GM19463 (cell line): ENCODE measurements at regions not wholly inside any gene's neighbourhood (a gene's known extent, or its start where the extent isn't known, plus 50 kb on each side); places are given as distances from the start of the nearest gene placed in this dataset.

Experiments
- ATAC-seq: cut with Tn5 transposase; IDR thresholded peaks from one replicate; pipeline ENCODE4 v1.9.1; 2021; ENCODE audit warnings: mild to moderate bottlenecking, moderate library complexity; ENCODE audit not compliant: unreplicated experiment

DNA sequence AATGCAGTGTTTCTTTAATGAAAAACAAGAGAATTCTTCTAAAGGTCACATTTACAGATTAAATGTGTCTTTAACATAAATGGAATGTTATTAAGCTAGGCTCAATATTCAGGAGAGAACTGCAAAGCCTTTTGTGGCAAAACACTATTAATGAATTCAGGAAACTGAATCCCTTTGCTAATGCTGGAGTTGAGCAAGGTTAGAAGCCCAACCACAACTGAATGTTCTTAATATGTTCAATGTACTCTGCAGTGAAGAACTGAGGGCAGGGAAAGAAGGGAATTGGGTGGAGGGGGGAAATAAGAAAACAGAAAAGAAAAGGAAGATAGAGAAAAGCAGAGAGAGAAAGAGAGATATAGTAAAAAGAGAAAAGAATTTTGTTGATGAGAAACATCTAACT lies 276.7 kb upstream of the TMEM161B start:
- ATAC-seq, result no peak

DNA sequence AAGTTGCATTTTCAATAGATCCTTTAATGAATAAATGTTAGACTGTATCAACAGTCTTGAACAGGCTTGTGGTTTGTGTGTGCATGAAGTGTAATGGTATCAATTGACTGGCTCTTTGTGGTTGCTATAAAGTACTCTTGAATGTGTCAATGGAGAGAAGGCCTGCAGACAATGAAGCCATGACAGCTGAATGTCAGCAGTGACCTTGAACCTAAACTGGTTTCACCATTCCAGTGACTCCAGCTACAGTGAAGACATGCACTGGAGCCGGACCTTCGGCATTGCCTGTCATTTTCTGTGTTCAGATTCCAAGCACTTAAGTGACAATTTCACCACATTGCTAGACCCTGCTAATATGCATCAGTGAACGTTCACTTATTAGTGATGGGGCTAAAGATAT lies 276.0 kb upstream of the TMEM161B start:
- ATAC-seq, result no peak

DNA sequence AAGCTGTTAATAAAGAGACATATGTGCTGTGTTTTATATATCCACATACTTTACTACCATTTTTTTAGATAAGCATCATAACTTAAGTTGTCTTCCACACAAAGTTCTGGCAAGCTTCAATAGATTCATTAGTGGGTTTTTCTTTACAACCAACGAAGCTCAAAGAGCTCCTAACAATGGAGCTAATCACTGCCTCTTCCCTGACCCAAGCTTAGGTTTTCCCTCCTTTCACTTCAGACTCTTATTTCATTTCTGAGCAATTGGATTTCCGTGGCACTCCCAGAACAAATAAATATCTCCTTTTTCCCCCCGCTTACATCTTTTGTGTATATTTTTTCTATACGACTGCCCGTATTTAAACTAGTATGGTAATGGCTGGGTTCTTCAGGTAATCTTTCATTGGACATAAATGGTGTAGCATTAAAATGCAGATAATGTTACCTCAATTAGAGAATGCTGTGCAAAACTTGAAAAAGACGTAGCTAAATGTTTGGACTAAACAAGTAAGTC lies 275.5 kb upstream of the TMEM161B start:
- no peak for ATAC-seq

DNA sequence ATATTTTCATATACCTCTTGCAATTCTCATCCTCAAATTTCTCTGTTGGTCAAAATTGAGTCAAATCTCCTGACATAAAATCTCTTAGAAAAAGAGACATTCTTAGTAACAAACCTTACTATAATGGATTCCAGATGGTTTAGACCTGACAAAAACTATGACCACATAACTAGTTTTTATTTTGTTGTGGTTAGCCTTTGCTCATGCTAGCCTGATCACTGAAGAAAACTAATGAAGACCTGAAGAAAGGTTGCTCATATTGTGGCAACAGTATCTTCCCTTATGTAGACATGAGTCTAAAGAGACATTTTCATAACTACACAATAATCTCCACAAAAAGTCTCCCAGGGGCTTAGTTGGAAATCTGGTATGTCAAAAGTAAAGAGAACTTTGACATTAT lies 274.1 kb upstream of the TMEM161B start:
- no peak for ATAC-seq

DNA sequence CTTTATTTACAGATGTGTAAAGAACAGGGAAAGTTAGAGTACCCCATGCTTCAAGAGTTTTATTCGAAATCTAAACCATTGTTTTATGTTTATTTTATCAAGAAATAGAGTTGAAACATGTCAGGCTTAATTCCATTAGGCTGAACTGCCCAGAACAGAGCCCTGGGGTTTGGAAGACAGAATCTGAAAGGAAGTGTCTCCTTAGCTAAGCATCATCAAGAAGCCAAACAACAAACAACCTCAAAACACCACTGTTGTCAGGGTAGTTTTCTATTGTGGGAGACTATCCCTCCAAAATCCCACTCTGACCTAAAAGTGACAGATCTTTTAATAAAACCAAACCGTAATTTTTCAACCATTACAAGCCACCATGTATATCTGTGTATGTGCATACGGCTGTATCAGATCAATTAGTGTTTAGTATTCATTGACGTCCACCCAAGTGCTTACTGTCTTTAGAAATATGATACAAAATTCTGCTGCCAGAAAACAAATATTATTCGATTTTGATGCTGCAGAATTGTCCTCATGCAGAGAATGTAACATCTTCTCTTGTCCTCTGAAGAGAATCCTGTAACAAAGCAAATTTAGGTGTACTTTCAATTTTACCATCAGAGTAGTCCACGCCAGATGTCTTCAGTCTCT lies 271.9 kb upstream of the TMEM161B start:
- no peak for ATAC-seq

DNA sequence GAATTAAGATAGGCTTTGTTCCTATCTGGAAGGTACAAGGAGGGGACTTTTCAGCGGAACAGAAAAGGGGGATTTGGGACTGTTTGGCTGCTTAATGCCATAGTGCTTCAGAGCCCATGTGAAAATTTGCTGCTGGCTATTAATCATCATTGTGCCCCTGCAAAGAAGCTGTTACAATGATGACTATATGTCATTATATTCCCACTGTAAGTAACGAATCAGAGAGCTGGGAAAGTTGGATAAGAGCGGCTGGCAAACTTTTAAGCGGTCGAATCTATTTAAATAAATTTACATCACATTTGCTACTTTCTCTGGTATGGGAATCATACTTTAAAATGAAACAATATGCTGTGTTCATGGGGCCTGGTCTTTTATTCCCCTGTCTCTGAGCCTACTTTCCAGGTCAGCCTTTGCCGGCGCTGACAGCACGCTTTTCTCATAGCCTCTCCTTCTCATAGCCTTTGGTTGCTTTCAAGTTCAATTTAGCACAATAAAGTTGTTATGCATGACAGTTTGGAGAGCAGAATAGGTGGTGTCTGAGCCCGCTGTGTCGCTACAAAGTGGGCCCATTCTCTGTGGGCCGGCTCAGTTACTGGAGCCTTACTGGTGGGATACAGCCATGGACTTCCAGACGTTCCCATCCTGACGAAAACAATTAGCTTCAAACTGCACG lies 271.2 kb upstream of the TMEM161B start:
- no peak for ATAC-seq

DNA sequence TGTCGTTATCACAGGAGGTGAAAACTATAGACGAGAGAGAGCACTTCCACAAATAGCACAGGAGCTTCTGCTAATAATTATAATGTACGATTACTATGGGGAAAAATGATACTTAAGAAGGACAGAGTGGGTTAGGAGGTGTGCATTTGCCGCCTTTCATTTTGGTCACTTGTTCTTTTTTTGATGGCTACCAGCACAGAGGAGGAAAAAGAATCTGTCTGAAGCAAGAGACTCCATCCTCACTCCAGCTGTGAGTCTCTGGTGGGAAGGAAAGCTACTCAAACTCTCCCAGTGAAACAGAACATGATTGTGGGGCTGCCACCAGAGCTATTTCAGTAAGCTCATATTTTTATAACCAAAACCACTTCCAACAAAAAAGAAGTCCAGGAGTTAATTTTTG lies 270.4 kb upstream of the TMEM161B start:
- ATAC-seq, result no peak

DNA sequence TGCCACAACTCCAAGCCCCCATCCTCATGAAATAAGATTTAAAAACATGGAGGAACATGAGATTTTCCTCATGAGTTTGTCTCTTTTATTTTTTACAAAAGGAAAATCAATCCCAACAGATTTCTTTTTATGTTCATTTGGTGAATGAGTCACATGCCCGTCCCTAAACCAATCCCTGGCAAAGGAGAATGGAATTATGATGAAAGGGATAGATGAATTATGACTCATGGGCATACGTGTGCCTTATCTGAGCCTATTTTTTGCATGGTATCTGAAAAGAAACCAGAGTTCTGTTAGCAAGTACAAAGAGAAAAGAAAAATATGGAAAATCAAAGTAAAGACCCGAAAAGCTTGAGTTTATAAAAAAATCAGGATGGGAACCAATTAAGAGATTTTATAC lies 267.5 kb upstream of the TMEM161B start:
- ATAC-seq, result no peak

DNA sequence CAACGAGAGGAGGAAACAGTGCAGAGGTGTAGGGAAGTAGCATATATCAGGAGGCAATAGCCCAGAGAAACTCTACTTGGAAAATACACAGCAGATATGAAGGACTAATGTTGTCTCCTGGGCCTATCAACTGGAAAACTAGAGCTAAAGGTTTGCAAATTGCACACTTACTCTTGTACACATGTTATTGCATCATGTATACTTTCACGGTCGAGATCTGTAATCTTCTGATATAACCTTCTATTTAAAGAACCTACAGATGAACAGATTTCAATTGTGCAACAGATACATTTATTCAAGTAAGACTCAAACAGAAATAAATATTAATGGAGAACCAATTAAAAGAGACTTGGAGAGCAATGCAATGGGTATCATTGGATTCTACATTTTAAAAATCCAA lies 256.3 kb upstream of the TMEM161B start:
- ATAC-seq, result no peak

DNA sequence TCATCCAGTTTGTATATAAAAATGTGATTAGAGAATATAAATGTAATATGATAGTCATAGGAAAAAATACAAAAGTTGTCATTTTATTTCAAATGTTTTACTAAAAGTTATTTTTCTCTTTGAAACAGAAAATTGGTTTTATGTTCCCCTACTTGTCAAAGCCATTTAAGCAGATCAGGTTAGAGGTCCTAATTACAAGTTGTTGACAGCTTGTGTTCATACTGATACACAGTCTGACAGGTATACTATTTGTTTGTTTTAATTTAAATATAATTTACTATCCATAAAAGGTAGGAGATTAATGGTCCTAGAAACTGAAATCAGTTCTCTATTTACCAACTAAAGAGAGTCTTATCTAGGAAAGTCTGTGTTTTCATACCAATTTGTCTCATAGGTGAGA lies 250.4 kb upstream of the TMEM161B start:
- ATAC-seq, result no peak

DNA sequence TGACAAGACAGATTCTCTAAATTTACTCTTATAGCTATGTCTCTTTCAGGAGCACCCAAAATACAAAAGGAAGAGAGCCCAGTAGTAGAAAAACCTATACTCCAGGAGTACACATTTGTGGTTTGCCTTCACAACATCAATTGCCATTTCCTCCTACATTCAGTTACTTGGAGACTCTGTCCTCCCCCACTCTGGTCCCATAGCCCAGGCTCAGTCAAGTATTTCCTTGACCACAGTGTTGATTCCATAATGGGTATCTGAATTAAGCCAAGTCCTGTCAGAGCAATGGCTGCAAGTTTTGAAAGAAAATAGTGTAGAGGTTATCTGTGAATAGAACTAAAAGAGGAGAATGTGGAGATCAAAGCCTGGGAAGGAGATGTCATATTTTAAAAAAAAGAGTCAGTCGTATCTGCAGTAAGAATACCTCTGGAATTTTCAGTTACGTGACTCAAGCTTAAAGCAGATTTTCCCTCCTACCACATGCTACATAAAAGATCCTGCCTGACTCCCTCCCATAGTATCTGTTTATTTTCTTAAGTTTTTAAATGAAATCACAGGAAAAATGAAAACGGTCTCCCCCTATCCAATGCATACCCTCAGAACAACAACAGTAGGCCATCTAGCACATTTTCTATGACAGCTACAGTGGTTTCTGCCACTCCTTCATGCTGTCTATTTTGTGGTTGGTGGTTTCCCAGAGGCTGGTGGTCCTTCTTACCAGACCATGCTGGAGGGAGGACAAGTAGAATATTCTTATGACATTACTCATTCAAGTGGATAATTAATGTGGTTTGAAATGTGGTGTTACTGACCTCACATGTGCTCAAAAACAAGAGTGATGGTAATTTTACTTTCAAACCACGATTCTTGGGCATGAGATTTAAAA lies 249.7 kb upstream of the TMEM161B start:
- no peak for ATAC-seq

DNA sequence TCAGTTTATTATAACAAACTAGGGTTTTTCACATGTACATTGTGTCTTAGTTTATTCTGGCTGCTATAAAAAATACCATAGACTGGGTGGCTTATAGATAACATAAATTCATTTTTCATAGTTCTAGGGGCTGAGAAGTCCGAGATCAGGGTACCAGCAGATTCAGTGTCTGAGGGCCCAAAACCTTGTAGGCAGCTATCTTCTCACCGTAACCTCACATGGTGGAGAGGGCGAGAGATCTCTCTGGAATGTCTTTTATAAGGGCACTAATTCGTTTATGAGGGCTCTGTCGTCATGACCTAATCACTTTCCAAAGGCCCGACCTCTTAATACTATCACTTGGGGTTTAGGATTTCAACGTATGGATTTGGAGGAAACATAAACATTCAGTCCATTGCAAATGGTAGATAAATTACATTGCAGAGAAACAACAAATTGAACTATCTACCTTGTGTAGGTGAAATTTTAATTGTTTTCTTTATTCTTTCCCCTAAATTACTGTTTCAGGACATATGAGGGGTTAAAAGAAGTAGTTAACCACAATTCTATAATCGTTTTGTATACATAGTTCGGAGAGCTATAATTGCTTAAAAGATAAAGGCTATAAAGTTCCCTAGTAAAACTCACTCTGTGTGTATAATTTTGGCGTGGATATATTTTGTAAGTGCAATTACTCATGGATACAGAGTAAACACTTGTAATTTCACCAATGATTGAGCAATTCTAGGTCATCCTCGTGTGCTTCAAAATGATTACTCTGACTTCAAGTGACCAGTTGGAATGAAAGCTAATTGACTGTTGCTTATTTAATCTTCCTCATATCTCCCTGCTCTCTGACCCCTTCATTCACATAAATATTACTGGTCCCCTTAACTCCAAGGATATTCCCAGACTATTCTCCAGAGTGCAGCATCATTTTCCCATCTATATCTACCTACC lies 247.5 kb upstream of the TMEM161B start:
- ATAC-seq, result no peak

DNA sequence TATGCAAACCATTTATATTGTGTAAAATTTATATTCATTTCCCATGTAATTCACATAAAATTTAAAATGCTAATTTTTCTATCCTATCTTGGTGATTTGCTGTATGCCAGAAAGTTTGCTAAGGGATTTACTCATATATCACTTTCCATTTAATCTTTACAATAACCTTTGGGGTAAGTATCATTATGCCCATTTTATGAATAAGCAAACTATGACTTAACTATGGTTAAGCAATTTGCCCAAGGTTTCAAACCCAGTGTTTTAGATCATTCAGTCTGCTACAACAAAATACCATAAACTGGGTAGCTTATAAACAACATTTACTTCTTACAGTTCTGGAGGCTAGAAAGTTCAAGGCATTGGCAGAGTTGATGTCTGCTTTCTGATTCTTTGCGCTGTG lies 246.4 kb upstream of the TMEM161B start:
- ATAC-seq, result no peak

DNA sequence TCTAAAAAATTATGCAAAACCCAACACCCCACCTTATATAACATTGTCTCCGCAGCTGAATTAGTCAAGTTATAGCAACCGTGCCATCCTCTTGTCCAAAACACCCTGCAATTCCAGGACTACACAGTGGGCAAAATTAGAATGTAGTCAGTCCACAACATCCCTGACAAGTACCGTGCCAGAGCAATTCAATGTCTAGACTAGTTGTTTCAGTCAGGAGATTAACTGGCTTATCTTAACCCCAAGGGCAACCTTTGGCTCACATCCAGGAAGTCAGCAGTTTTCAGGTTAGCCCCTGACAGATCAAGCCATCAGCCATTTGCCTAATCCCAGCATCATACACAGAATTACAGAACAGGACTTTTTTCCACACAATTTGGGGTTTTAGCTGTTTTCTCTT lies 240.8 kb upstream of the TMEM161B start:
- ATAC-seq, result no peak

DNA sequence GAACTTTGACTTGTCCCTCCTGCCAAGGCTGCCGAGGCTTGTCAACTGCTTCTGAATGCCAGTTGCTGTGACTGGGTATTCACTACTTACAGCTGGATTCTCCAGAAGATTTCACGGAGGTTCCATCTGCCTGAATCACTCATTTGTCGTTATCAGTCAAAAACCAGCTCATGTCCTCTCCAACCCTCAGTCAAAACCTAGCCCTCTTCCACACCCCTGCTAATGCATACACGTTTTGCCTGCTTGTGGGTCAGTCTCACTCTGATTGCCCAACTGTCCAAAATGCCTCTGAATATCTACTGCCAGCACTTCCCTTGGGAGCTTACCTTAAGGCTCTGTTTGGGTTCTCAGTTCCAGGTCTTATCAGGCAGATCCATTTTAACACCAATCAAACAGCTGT lies 238.6 kb upstream of the TMEM161B start:
- no peak for ATAC-seq

DNA sequence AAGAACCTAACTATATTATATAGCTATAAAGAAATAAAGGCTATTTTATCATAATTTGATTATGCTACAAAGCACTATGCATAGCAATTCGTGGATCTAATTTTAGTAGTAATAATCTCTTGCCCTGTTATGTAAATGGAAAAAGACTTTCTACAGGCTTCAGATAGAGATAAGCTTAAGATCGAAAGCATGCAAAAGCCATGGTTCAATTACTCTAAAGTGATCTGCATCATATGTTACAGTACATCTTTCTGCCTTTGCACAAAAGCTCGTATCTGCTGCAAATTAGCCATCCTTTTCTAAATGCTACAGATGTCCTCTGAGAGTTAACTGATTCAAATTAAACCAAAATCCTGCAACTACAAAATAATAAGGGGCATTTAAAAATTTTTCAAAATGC lies 234.8 kb upstream of the TMEM161B start:
- no peak for ATAC-seq

DNA sequence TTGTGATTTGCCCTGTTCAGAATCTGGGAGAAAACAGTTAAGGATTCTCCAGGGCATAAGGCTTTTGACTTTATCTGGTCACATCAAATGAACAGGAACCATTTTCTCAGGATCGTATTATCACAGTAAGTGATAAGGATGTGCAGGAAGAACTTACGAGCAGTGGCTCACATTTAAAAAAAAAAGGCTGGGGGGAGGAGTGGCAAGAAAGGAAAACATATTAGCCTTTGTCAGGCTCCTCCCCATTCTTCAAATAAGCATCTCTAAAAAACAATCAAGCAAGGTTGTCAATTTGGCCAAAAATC lies 234.3 kb upstream of the TMEM161B start:
- ATAC-seq, result no peak

DNA sequence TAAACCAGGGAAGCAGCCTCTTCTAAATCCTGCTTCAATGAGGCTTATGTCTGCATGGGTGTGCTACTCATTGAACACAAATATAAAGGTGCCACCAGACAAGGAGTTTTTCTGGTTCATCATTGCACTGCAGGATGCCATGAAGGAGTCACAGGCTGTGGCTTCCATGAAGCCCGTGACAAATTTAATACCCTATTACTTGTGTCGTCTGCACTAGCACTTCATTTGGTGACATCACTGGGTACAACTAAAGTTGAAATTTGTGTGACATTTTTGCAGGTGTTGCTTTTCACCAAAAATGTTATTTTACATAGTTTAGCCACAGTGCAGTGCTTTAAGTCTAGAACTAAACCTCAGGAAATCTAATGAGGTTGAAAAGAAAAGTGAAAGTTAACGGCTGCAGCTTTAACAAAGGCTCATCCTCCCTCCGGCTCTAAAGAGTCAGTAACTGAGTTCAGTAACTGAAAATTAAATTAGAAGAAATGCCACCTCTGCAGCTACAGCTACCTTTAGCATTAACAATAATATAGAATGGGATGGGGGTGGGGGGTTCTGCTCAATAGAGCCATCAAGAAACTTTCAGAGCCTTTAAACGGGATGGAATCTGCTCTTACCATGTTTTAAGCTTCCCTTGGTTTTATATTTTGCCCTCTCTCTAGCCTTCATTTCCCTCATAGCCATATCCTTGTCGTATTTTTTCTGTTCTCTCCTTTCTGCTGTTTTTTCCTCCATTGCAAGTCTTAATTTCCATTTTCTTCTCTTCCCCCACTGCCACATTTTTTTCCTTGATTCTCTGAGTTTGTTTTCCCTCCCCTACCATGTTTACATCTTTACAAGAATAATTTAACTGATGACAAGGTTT lies 233.8 kb upstream of the TMEM161B start:
- ATAC-seq, result peak; percentile 85

DNA sequence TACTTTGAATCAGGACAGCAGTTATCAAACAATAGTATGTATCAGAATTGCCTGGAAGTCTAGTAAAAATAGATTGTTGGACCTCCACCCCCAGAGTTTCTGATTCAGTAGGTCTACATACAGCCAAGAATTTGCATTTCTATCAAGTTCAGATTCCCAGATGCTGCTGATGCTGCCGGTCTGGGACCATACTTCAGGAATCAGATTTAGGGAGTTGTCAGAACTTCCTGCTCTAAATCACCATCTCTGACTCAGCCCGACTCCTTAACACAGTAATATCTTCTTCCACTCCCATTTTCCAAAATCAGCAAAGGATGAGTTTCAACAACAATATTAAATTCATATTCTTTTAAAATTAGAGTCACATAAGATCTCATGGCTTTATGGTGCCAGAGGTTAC lies 227.2 kb upstream of the TMEM161B start:
- ATAC-seq, result no peak

DNA sequence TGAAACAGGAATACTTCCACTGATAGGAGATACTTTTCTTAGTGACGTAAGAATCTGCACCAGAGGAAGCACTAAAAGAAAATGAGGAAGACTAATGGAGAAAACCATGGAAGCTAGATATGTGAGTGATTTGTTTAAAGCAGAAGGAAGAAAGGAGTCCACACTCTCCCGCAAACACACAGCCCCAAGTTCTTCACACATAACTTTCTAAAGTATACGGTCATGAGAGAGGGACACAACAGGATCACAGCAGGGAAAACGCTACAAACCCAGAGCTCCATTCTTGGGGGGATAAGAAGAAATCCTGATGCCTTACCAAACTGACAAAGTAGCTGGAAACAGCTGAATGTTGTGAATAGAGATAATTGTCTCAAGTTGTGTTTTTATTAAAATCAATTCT lies 222.2 kb upstream of the TMEM161B start:
- ATAC-seq, result no peak
